KMS-11 (cell line): ENCODE measurements at regions not wholly inside any gene's neighbourhood (a gene's known extent, or its start where the extent isn't known, plus 50 kb on each side); places are given as distances from the start of the nearest gene placed in this dataset.
"Not testable (repeated sequence)": the region's sequence is repeated elsewhere in the genome, so short reads cannot be mapped to it uniquely, and the experiment has no call there.

Source experiments
- H2AFZ ChIP-seq: fragments of 200-600 bp; sonication (generic); 2 replicates; pipeline ENCODE4 v1.6.1; 2016; ENCODE audit warnings: antibody characterized with exemption, mixed run types, low read depth
- H3K27ac ChIP-seq: fragments of 200-600 bp; sonication (generic); 2 replicates; pipeline ENCODE4 v1.6.1; 2016; ENCODE audit warnings: mild to moderate bottlenecking, mixed run types
- H3K27me3 ChIP-seq: fragments of 200-600 bp; sonication (generic); 2 replicates; pipeline ENCODE4 v1.6.1; 2017; ENCODE audit warnings: mild to moderate bottlenecking, low read depth, mixed run types, moderate library complexity; ENCODE audit not compliant: insufficient read depth
- H3K36me3 ChIP-seq: fragments of 200-600 bp; sonication (generic); 2 replicates; pipeline ENCODE4 v1.6.1; 2017; ENCODE audit warnings: mild to moderate bottlenecking, mixed run types; ENCODE audit not compliant: insufficient read depth
- H3K4me1 ChIP-seq: fragments of 200-600 bp; sonication (generic); 2 replicates; pipeline ENCODE4 v1.6.1; 2016; ENCODE audit warnings: mild to moderate bottlenecking, low read depth, mixed run types; ENCODE audit not compliant: poor library complexity, severe bottlenecking
- H3K4me2 ChIP-seq: fragments of 200-600 bp; sonication (generic); 2 replicates; pipeline ENCODE4 v1.7.0; 2016; ENCODE audit warnings: mild to moderate bottlenecking, mixed run types
- H3K4me3 ChIP-seq: fragments of 200-600 bp; sonication (generic); IDR thresholded peaks from 2 replicates; pipeline ENCODE4 v1.6.1; 2017; ENCODE audit warnings: low read depth, low read length, mixed read lengths; ENCODE audit not compliant: insufficient read depth
- H3K79me2 ChIP-seq: fragments of 200-600 bp; sonication (generic); 2 replicates; pipeline ENCODE4 v1.6.1; 2016; ENCODE audit warnings: low read depth, mixed run types; ENCODE audit not compliant: insufficient read depth
- H3K9ac ChIP-seq: fragments of 200-600 bp; sonication (generic); 2 replicates; pipeline ENCODE4 v1.6.1; 2016; ENCODE audit warnings: mild to moderate bottlenecking, mixed run types
- H4K20me1 ChIP-seq: fragments of 200-600 bp; sonication (generic); 2 replicates; pipeline ENCODE4 v1.6.1; 2016; ENCODE audit warnings: mild to moderate bottlenecking, mixed run types; ENCODE audit not compliant: insufficient read depth
- TF ChIP-seq, protein P1 (sequence below): fragments of 200-600 bp; sonication (generic); conservative IDR thresholded peaks from 2 replicates; pipeline ENCODE4 v1.6.1; 2017; ENCODE audit warnings: low read depth, mild to moderate bottlenecking, antibody characterized with exemption, low read length, moderate library complexity, mixed read lengths

DNA sequence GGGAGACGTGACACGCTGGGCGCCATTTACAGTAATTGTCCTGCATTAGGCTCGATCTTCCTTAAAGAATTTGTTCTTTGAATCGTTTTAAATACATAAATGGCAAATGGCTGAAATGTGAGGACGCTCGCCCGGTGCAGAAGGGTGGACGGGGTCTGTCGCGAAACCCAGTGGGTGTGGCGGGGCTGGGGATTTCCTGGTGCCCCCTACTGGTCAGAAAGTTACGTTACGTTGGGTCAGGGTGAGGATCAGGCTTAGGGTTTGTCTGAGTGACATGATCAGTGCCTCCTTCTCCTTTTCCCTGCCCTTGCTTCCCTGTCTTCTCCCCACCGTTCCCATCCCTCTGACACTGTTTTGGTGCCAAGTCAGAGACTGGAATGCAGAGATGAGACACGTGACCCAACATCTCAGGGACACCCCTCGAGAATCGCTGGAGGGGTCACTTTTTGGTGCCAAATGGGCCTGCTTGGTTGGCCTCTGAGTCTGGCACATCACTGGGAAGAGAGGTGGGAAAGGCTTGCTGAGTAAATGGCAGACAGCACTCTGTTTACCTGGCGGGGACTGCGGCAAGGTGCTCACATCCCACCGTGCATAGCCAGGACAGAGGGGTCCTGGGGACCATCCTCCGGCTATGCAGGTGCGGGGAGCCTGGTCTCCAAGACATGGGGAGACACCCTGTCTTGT is 1107.6 kb downstream of the BRD1 start:
- no peaks in the 10 kb centered on the region for H3K36me3 ChIP-seq
- no peak overlapping the region for H3K9ac ChIP-seq
- no peaks in the 10 kb centered on the region for H3K27me3 ChIP-seq
- no peak overlapping the region for H3K4me2 ChIP-seq
- H3K79me2 ChIP-seq = no peaks in the 10 kb centered on the region
- TF ChIP-seq, protein P1, sequence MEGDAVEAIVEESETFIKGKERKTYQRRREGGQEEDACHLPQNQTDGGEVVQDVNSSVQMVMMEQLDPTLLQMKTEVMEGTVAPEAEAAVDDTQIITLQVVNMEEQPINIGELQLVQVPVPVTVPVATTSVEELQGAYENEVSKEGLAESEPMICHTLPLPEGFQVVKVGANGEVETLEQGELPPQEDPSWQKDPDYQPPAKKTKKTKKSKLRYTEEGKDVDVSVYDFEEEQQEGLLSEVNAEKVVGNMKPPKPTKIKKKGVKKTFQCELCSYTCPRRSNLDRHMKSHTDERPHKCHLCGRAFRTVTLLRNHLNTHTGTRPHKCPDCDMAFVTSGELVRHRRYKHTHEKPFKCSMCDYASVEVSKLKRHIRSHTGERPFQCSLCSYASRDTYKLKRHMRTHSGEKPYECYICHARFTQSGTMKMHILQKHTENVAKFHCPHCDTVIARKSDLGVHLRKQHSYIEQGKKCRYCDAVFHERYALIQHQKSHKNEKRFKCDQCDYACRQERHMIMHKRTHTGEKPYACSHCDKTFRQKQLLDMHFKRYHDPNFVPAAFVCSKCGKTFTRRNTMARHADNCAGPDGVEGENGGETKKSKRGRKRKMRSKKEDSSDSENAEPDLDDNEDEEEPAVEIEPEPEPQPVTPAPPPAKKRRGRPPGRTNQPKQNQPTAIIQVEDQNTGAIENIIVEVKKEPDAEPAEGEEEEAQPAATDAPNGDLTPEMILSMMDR = no peak; the same call in 1 of the 2 replicates
- no peaks in the 10 kb centered on the region for H3K4me1 ChIP-seq
- no peak overlapping the region for H3K27ac ChIP-seq
- no peak overlapping the region for H2AFZ ChIP-seq
- no peak overlapping the region for H3K4me3 ChIP-seq
- H4K20me1 ChIP-seq = no peaks in the 10 kb centered on the region

DNA sequence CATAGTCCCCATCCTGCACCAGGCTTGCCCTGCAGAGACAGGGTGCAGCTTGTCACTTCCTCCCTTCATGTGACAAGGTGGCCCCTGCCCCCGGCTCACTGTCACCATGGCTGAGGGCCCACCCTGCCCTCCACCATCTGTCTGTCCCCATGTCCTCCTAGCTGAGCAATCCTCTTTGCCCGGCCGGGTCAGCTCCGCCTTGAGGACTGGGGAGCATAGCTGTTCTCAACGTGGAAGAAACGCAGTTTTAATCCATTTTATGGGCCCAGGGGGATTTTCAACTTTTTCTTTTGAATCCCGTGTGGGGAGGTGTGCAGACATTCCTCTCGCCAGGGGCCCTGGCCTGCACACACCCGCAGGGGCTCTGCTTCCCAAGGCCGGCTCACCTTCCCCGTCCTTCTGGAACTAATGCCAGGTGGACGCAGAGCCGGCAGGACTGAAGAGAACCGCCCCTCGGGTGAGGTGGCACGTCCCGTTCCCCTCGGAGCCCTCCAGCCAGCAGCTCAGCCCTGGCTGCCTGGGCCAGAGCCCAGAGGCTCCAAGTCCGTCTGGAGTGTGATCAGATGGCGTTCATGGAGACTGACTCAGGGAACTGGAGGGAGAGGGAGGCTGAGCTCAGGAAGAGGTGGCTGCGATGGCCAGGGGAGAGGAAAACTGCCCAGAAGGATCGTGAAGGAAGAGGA is 1108.7 kb downstream of the BRD1 start:
- H3K79me2 ChIP-seq = no peaks in the 10 kb centered on the region
- no peak overlapping the region for H2AFZ ChIP-seq
- TF ChIP-seq, protein P1 = no peak
- no peaks in the 10 kb centered on the region for H4K20me1 ChIP-seq
- no peaks in the 10 kb centered on the region for H3K27me3 ChIP-seq
- H3K4me3 ChIP-seq = no peak overlapping the region
- no peak overlapping the region for H3K4me2 ChIP-seq
- no peak overlapping the region for H3K27ac ChIP-seq
- H3K36me3 ChIP-seq = no peaks in the 10 kb centered on the region
- H3K4me1 ChIP-seq = no peaks in the 10 kb centered on the region
- no peak overlapping the region for H3K9ac ChIP-seq

DNA sequence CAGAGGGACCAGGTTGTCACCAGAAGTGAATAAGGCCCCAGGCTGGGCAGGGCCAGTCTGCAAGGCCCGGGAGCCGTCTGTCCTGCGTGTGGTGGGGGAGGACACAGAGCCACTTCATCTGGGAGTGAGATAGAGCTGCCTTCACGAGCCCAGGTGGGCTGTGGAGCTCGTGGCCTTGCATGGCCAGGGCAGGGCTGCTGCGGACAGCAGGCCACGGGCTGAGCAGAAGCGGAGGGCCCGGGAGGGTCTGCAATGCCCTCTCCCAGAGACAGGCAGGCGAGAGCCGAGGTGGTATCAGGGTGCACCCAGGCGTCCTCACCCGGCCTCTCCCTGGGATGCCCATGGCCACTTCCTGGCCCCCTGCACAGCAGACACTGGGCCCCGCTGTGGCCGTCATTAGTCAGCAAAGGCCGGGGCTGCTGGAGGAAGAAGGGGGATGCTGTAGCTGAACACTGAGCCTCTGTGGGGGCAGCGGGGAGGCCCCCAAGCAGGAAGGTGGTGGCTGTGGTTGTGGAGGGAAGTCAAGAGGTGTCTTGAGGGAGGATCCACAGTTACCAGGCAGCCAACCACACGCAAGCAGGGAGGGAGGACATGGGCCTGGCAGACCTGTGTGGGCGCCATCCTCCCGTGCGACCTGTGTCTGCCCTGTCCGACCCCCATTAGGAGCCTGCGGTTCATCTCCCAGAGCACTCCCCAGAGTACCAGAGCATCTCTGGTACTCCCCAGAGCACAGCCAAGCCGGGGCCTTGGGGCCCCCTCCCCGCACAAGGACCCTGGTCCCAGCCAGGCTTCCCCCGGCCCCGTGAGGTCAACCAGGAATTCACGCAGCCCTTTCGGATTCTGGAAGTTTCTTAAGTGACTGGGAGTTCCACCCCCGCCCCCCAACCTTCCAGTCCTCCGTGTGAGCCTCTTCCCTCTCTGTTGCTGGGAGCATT is 1109.5 kb downstream of the BRD1 start:
- Histone ChIP-seq H3K27ac (no peak overlapping the region), H3K79me2 (no peaks in the 10 kb centered on the region), H3K4me2 (no peak overlapping the region), H4K20me1 (no peaks in the 10 kb centered on the region), H3K4me1 (no peaks in the 10 kb centered on the region), H2AFZ (no peak overlapping the region), H3K9ac (no peak overlapping the region), H3K27me3 (no peaks in the 10 kb centered on the region), H3K36me3 (no peaks in the 10 kb centered on the region), H3K4me3 (no peak overlapping the region)
- TF ChIP-seq, protein P1 = no peak

DNA sequence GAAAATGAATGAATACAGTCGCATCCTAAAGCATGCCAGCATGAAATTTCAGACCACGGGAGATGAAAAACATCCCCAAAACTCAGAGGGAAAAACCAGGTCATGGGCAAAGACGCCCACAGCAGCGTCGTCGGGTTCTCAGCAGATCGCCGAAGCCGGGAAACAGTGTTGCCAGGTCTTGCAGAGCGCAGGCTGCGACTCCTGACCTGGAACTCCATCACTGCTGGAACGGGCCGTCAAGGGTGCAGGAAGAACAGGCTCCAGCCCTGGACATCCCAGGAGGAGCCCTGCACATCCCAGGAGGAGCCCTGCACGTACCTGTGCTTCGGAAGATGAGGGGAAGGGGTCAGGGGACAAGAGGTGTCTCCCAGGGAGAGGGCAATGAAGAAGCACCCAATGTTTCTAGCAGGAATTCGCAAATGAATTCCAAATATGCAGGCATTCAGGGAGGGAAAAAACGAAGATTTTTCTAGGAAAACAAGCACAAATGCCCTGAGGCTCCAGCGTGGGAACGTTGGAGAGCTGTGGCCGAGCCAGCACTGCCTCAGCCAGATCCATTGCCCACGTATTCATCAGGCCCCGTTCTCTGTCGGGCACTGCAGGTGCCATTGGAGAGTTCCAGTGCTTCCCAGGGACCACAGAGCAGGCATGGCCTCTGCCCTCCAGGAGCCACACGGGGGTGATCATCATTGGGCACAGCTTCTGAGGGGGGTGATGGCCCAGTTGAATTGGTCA is 1110.4 kb downstream of the BRD1 start:
- no peaks in the 10 kb centered on the region for H3K79me2 ChIP-seq
- no peak overlapping the region for H3K4me3 ChIP-seq
- TF ChIP-seq, protein P1 = no peak
- H4K20me1 ChIP-seq = no peaks in the 10 kb centered on the region
- H3K9ac ChIP-seq = no peak overlapping the region
- no peak overlapping the region for H3K27ac ChIP-seq
- no peaks in the 10 kb centered on the region for H3K36me3 ChIP-seq
- H3K27me3 ChIP-seq = no peaks in the 10 kb centered on the region
- no peak overlapping the region for H2AFZ ChIP-seq
- no peaks in the 10 kb centered on the region for H3K4me1 ChIP-seq
- H3K4me2 ChIP-seq = no peak overlapping the region

DNA sequence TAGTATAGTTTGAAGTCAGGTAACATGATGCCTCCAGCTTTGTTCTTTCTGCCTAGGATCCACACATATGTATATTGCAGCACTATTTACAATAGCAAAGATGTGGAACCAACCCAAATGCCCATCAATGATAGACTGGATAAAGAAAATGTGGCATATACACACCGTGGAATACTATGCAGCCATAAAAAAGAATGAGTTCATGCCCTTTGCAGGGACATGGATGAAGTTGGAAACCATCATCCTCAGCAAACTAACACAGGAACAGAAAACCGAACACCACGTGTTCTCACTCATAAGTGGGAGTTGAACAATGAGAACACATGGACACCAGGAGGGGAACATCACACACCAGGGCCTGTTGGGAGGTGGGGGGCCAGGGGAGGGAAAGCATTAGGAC is 1111.5 kb downstream of the BRD1 start:
- not testable (repeated sequence) for H3K9ac ChIP-seq, H4K20me1 ChIP-seq, H3K4me3 ChIP-seq, H3K4me2 ChIP-seq, H2AFZ ChIP-seq, H3K79me2 ChIP-seq, H3K27me3 ChIP-seq, H3K4me1 ChIP-seq, H3K36me3 ChIP-seq, H3K27ac ChIP-seq
